BE2C (cell line): ENCODE measurements at regions not wholly inside any gene's neighbourhood (a gene's known extent, or its start where the extent isn't known, plus 50 kb on each side); places are given as distances from the start of the nearest gene placed in this dataset.

Source experiments
- DNase-seq: peaks from one replicate; pipeline ENCODE4 v3.0.0-alpha.2; 2020
- H3K27me3 ChIP-seq: fragments of 250-450 bp; sonication (Bioruptor Pico); 2 replicates; pipeline ENCODE4 v1.5.1; 2020; ENCODE audit warnings: mild to moderate bottlenecking
- H3K36me3 ChIP-seq: fragments of 250-450 bp; sonication (Bioruptor Pico); 2 replicates; pipeline ENCODE4 v1.5.1; 2020; ENCODE audit warnings: mild to moderate bottlenecking
- H3K4me1 ChIP-seq: fragments of 250-450 bp; sonication (Bioruptor Pico); 2 replicates; pipeline ENCODE4 v1.5.1; 2020
- H3K4me3 ChIP-seq: 2 replicates; pipeline ENCODE4 v1.5.1; 2011; ENCODE audit warnings: low read depth, low read length
- H3K9me3 ChIP-seq: fragments of 250-450 bp; sonication (Bioruptor Pico); 2 replicates; pipeline ENCODE4 v1.5.1; 2020
- CTCF ChIP-seq: IDR thresholded peaks from 2 replicates; pipeline ENCODE4 v1.5.1; 2012; ENCODE audit warnings: mild to moderate bottlenecking, low read depth, low read length

GRCh38 chr10:62961951-62962523 lies 145.9 kb upstream of the EGR2 start:
- no peak for TF ChIP-seq CTCF
- Histone ChIP-seq H3K4me1 (no peaks in the 10 kb centered on the region), H3K36me3 (no peaks in the 10 kb centered on the region), H3K9me3 (no peaks in the 10 kb centered on the region), H3K4me3 (no peak overlapping the region), H3K27me3 (no peaks in the 10 kb centered on the region; the same call in 1 of the 2 replicates)
- DNase-seq: no peak

GRCh38 chr10:62960416-62960815 lies 144.2 kb upstream of the EGR2 start:
- TF ChIP-seq CTCF: no peak
- Histone ChIP-seq H3K36me3 (no peaks in the 10 kb centered on the region), H3K9me3 (no peaks in the 10 kb centered on the region), H3K4me3 (no peak overlapping the region), H3K4me1 (no peaks in the 10 kb centered on the region), H3K27me3 (no peaks in the 10 kb centered on the region)
- no peak for DNase-seq

GRCh38 chr10:62959553-62959952 lies 143.4 kb upstream of the EGR2 start:
- no peak for TF ChIP-seq CTCF
- Histone ChIP-seq H3K4me1 (no peaks in the 10 kb centered on the region), H3K4me3 (no peak overlapping the region), H3K9me3 (no peaks in the 10 kb centered on the region), H3K27me3 (no peaks in the 10 kb centered on the region), H3K36me3 (no peaks in the 10 kb centered on the region)
- DNase-seq: no peak

GRCh38 chr10:62958980-62959379 lies 142.8 kb upstream of the EGR2 start:
- no peaks in the 10 kb centered on the region for H3K36me3 ChIP-seq
- no peak overlapping the region for H3K4me3 ChIP-seq
- no peaks in the 10 kb centered on the region for H3K4me1 ChIP-seq
- no peak for TF ChIP-seq CTCF
- H3K9me3 ChIP-seq: no peaks in the 10 kb centered on the region
- H3K27me3 ChIP-seq: no peaks in the 10 kb centered on the region
- no peak for DNase-seq

GRCh38 chr10:62946278-62946677 lies 130.1 kb upstream of the EGR2 start:
- no peak for DNase-seq
- Histone ChIP-seq H3K9me3 (no peaks in the 10 kb centered on the region), H3K36me3 (no peaks in the 10 kb centered on the region), H3K4me1 (no peaks in the 10 kb centered on the region), H3K4me3 (no peak overlapping the region), H3K27me3 (no peaks in the 10 kb centered on the region)
- TF ChIP-seq CTCF: no peak

GRCh38 chr10:62939698-62940097 lies 123.5 kb upstream of the EGR2 start:
- no peaks in the 10 kb centered on the region for H3K4me1 ChIP-seq
- DNase-seq: no peak
- H3K9me3 ChIP-seq: no peaks in the 10 kb centered on the region
- H3K27me3 ChIP-seq: no peaks in the 10 kb centered on the region
- H3K36me3 ChIP-seq: no peaks in the 10 kb centered on the region
- no peak for TF ChIP-seq CTCF
- no peak overlapping the region for H3K4me3 ChIP-seq
